GM19395 (cell line): ENCODE measurements at regions not wholly inside any gene's neighbourhood (a gene's known extent, or its start where the extent isn't known, plus 50 kb on each side); places are given as distances from the start of the nearest gene placed in this dataset.
"Not testable (repeated sequence)": the region's sequence is repeated elsewhere in the genome, so short reads cannot be mapped to it uniquely, and the experiment has no call there.

Experiments used
- ATAC-seq: cut with Tn5 transposase; IDR thresholded peaks from one replicate; pipeline ENCODE4 v1.9.1; 2021; ENCODE audit warnings: mild to moderate bottlenecking, moderate library complexity; ENCODE audit not compliant: unreplicated experiment

DNA sequence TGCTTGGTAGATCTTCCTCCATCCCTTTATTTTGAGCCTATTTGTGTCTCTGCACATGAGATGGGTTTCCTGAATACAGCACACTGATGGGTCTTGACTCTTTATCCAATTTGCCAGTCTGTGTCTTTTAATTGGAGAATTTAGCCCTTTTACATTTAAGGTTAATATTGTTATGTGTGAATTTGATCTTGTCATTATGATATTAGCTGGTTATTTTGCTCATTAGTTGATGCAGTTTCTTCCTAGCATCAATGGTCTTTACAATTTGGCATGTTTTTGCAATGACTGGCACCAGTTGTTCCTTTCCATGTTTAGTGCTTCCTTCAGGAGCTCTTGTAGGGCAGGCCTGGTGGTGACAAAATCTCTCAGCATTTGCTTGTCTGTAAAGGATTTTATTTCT, 72.4 kb downstream of the HNRNPD start:
- not testable (repeated sequence) for ATAC-seq

DNA sequence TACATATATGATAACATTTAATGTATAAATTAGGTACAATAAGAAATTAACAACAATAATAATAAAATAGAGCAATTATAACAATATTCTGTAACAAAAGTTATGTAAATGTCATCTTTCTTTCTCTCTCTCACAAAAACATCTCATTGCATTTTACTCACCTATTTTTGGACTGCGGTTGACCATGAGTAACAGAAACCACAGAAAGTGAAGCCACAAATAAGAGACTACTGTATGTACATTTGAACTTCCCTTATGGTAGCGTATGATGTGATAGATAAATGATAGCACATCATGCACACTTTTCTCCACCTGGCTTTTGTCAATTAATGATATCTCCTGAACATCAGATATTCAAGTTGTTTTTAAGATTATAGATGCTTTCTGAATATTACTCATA, 80.5 kb downstream of the HNRNPD start:
- peak; percentile 100 for ATAC-seq

DNA sequence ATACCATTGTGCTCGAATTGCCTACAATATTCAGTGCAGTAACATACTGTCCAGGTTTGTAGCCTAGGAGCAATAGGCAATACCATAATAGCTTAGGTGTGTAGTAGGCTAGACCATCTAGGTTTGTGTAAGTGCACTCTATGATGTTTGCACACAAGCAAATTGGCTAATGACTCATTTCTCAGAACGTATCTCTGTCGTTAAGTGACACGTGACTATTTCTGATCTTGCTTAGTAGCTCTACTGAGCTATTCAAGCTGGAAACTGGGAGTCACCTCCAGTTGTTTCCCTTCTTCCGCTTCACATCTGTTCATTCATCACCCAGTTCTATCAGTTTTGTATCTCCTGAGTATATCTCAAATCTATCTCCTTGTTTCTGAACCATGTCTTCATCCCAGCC, 86.1 kb downstream of the HNRNPD start:
- ATAC-seq: no peak

DNA sequence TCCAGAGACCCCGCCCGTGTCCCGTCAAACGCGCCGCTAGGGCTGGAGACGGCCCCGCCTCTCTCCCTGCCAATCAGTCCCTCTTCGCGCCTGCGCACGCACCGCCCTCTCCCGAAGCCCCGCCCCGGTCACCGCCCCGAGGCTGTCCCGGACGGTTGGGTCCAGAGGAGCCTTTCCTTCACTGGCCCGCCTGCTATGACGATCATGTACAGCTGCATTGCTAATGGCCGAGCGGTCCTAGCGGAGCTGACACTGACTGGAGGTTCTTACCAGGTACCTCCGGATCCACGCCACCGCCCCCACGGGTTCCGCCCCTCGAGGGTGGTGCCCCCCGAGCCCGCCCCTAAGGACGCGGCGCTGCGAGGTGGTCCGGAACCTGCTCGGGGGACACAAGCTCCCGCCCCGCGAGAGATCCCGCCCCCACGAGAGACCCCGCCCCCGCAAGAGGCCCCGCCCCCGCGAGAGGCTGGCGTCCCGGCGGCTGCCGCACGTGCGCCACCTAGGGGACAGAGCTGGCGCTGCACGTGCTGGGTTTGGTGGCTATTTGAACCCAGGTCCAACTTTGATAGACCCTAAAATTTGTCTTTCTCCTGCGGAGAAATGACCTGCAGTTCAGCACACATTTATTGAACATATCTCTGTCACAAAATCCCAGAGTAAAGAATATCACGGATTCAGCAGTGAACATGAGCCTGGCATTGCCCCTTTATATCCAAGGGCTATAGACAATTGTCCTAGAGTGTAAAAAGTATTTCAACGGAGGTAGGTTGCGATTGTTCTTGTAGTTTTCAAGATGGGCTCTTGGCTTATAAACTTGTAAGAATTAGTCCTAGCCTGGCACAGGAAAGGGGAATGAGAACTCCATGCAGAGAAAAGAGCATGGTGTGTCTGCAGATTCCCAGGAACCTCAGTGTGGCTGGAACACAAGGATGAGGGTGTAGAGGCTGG, 88.7 kb downstream of the HNRNPD start:
- peak; percentile 100 for ATAC-seq

DNA sequence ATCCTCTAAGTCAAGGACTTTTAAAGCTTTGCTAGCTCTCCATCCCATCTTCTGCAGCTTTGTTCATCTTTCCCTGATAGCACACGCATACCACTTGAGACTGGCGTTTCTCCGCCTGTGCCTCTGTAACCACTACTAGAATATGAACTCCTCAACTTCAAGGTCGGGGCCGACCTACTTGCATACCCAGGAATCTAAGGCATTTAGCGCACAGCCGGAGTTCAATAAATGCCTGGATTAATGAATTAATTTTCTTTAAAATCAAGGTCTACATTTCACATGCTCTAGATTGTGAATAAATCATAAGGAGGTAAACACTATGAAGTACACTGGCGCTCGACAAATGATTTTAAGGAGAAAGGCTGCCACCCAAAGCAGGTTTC, 89.3 kb downstream of the HNRNPD start:
- ATAC-seq: peak; percentile 0

DNA sequence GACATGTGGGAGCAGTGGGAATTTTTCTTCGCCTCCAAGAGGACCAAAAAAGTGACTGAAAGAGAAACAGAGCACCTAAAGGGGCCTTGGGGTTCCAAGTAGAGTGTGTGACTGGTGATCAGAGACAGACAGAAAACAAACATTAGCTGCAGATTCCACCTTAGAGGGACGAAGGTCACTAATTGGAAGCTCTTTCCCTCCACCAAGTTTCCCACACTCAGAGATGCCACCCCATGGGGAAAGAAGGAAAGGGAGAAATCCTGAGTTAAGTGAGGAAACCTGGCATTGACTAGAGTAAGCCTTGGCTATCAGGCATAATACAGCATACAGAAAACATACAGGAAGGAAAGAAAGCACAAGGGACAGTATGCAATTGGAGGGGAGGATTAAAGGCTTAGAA, 90.9 kb downstream of the HNRNPD start:
- no peak for ATAC-seq

DNA sequence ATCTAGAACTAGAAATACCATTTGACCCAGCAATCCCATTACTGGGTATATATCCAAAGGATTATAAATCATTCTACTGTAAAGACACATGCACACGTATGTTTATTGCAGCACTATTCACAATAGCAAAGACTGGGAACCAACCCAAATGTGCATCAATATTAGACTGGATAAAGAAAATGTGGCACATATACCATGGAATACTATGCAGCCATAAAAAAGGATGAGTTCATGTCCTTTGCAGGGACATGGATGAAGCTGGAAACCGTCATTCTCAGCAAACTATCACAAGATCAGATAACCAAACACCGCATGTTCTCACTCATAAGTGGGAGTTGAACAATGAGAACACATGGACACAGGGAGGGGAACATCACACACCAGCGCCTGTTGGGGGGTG, 94.2 kb downstream of the HNRNPD start:
- ATAC-seq: not testable (repeated sequence)

DNA sequence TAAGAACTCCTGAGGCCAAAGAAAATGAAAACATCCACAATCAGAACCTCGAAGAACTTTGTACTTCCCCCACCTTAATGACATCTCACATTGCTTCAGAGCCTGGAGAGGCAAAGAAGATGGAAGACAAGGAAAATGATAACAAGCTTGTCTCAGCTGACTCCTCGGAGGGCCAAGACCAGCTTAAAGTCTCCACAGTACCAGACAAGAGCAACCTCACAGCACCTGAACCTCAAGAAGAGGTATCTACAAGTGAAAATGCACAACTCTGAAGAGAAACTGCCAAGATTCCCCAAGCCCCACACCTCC, 97.5 kb downstream of the HNRNPD start:
- no peak for ATAC-seq

DNA sequence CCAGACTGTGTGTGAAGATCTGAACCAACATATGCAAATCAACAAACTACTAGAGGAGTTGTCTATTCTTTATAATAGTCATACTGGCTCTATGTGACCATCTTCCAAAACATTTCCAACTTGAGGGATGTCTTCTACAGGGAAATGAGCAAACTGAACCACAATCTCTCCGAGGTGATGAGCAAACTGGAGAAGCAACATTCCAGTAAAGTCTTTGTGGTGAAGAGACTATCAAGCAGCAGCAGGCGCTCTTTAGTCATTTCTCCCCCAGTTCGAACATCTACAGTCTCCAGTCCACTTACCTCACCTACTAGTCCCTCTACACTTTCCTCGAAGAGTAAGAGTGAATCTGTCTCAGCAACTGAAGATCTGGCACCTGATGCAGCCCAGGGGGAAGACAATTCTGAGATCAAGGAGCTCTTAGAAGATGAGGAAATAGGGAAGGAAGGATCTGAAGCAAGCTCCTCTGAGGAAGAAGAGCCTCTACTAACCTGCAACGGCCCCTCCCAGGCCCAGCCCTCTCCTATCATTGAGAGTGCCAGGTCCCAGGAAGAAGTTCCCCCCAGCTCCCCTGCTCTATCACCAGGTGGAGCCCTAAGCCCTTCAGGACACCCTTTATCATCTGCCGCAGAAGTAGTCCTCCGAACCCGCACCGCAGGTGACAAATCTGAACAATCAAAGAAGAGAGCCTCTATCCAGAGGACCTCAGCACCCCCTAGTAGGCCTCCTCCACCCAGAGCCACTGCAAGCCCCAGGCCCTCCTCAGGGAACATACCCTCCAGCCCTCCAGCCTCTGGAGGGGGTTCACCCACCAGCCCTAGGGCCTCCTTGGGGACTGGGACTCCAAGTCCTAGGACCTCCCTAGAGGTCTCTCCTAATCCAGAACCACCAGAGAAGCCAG, 98.1 kb downstream of the HNRNPD start:
- no peak for ATAC-seq

DNA sequence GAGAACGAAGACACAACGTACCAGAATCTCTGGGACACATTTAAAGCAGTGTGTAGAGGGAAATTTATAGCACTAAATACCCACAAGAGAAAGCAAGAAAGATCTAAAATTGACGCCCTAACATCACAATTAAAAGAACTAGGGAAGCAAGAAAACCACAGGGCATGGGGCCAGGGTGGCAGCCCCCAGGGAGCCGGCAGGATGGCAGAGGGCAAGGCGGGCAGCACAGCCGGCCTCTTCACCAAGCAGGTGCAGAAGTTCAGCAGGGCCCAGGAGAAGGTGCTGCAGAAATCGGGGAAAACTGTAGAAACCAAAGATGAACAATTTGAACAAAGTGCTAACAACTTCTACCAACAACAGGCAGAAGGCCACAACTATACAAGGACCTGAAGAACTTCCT, 99.1 kb downstream of the HNRNPD start:
- not testable (repeated sequence) for ATAC-seq

DNA sequence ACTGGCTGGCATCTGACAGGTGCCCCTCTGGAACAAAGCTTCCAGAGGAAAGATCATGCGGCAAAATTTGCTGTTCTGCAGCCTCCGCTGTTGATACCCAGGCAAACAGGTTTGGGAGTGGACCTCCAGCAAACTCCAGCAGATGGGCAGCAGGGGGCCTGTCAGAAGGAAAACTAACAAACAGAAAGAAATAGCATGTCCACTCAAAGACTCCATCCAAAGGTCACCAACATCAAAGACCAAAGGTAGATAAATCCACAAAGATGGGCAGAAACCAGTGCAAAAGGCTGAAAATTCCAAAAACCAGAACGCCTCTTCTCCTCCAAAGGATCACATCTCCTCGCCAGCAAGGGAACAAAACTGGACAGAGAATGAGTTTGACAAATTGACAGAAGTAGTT, 101.3 kb downstream of the HNRNPD start:
- not testable (repeated sequence) for ATAC-seq

DNA sequence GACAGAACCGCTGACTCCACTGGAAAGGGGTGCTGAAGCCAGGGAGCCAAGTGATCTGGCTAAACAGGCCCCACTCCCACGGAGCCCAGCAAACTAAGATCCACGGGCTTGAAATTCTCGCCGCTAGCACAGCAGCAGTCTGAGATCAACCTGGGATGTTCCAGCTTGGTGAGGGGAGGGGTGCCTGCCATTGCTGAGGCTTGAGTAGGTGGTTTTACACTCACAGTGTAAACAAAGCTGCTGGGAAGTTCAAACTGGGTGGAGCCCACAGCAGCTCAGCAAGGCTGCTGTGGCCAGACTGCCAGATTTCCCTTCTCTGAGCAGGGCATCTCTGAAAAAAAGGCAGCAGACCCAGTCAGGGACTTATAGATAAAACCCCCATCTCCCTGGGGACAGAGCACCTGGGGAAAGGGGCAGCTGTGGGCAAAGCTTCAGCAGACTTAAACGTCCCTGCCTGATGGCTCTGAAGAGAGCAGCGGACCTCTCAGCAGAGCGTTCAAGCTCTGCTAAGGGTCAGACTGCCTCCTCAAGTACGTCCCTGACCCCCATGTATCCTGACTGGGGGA, 101.8 kb downstream of the HNRNPD start:
- not testable (repeated sequence) for ATAC-seq

DNA sequence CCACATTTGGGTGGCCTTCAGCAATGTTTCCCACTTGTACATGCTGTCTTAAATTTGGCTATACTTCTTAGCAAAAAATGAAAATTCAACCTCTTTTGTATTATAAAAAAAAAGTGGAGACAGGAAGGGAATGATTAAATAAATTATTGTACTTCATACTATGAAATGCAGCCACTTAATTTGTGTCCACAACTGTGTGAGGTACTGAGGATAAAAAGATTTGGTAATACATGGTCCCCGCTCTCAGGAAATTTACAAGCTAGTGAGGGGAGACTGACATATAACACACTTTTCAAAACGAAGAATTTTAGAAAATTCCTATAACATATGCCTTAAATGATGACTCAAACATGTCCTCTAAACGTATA, 105.0 kb downstream of the HNRNPD start:
- no peak for ATAC-seq

DNA sequence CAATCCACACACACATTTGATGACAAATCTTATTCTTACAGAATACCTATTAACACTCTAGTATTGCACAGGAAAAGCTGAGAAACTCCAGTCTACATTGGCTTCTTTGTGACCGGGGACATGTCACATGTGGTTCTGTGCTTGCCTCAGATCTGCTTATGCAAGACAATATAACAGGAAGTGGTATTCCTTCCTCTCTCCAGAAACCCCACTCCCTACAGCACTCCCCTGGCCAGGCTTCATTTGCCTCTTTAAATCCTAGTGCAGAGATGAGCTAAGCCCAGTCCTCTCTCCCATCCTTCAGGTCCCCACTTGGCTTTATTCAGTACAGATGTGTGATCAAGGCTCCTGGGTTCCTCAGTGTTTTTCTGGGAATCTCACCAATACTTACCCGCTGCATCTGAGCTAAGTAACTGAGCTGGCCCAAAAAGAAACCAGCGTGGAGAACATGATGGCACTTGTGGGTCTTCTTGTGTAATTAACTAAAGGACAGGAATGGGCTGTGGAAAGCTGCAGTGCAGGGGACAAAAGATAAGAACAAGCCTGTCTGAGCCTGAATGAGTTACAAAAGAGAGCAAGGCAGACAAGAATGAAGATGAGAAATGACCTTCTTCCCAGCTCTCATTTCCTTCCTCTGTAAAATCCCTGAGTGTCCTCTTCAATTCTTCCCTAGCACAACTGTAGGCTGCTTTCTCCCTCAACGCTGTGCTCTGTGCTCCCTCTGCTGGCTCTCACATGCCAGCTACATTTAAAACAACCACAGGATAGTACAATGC, 105.6 kb downstream of the HNRNPD start:
- ATAC-seq: peak; percentile 80

DNA sequence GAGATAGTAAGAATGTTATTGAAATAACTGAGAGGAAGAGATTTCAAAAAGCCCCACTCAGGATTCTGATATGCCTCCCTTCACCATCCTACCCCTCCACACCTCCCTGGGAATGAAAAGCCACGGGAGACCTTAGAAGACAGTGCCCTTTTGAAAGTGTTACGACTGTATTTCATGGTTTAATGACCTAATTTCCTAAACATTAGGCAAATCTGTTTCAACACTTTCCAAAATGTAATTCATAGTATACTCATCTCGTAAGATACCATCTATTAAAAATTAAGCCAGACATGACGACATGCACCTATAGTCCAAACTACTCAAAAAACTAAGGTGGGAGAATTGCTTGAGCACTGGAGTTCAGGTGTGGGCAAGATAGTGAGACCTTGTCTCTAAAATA, 106.3 kb downstream of the HNRNPD start:
- no peak for ATAC-seq

DNA sequence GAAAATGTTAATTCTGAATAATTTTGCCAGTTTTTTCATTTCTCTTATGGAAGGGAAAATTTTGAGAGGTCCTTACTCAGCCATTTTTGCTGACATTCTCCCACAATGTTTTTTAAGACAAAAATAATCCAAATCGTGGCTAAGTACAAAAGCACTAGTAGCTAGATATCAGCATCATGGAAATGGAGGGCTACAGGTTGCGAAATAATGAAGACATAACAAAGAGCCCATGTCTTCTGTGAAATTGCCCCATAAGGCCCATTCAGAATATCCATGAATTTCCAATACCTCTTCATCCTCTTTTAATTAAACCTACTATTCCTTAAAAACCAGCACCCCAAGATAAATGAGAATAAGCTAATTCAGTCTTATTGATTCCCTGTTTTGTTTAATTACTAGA, 107.4 kb downstream of the HNRNPD start:
- no peak for ATAC-seq

DNA sequence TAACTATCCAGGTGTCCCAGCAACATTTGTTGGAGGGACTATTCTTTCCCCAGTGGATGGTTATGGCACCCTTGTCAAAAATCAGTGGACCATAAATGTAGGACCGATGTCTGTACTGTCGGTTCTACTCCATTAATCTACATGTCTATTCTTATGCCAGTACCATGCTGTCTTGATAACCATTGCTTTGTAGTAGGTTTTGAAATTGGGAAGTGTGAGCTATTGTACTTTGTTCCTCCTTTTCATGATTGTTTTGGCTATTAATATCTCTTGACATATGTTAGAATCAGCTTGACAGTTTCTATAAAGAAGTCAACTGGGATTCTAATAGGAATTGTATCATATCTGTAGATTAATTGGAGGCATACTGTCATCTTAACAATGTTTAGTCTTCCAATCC, 112.7 kb downstream of the HNRNPD start:
- ATAC-seq: no peak

DNA sequence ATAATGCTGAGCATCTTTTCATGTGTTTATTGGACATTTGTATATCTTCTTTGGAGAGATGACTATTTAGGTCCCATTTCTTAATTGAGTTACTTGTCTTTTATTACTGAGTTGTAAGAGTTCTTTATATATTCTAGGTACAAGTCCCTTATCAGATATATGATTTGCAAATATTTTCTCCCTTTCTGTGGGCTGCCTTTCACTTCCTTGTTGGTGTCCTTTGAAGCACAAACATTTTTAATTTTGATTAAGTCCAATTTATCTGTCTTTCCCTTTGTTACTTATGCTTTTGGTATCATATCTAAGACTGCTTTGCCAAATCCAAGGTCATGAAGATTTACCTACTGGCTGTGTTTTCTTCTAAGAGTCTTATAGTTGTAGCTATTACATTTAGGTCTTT, 113.2 kb downstream of the HNRNPD start:
- ATAC-seq: no peak

DNA sequence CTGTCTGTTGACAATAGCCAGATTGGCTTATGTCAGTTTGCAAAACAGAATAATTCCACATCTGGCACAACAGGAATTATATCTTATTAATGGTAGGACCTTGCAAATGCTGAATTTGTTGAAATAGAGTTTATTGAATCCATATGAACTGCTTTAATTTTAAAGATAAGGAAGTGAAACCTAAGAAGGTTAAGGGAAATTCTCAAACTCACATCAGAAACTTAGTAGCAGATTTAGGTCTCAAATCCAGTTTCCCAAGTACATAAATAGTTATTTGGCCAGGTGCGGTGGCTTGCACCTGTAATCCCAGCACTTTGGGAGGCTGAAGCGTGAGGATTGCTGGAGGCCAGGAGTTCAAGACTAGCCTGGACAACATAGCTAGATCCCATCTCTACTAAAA, 117.1 kb downstream of the HNRNPD start:
- no peak for ATAC-seq

DNA sequence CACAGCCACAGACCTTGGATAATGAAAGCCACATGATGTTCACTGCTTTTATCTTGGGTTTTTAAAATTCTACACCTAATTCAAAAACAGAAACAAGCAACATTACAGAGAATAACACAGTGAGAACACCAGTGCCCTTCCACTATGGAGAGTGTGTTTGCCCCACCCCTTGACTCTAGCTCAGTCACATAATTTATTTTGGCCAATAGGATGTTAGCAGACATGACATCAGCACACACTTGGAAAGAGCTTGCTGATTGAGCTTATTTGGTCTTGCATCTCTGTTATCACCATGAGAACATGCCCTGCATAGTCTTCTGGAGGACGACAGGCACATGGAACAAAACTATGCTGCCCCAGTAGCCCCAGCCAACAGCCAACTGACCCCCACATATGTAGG, 118.1 kb downstream of the HNRNPD start:
- ATAC-seq: no peak
